Suprapubic skin (tissue), 4 donors: ENCODE measurements at regions not wholly inside any gene's neighbourhood (a gene's known extent, or its start where the extent isn't known, plus 50 kb on each side); places are given as distances from the start of the nearest gene placed in this dataset.
"Not testable (repeated sequence)": the region's sequence is repeated elsewhere in the genome, so short reads cannot be mapped to it uniquely, and the experiment has no call there.

Experiments used
- CTCF ChIP-seq, 2 donors: fragments of 200-600 bp in 1 of 2; fragments of 450-650 bp in 1 of 2; sonication (generic) in 1 of 2; IDR thresholded peaks; one replicate each; pipeline ENCODE4 v1.5.1; 2016 to 2019; ENCODE audit warnings: antibody characterized with exemption in 2 of 2, mild to moderate bottlenecking in 1 of 2, moderate library complexity in 1 of 2
- EP300 ChIP-seq: sonication (generic); formaldehyde crosslinking; IDR thresholded peaks from one replicate; pipeline ENCODE4 v1.6.1; 2017; ENCODE audit warnings: antibody characterized with exemption
- POLR2A ChIP-seq, 2 donors: fragments of 450-650 bp; IDR thresholded peaks; one replicate each; pipeline ENCODE4 v1.6.1; 2017; ENCODE audit warnings: antibody characterized with exemption in 2 of 2, mild to moderate bottlenecking in 2 of 2, moderate library complexity in 2 of 2
- POLR2AphosphoS5 ChIP-seq, 3 donors: sonication (generic); formaldehyde crosslinking; IDR thresholded peaks; one replicate each; pipeline ENCODE4 v1.6.1; 2017; ENCODE audit warnings: antibody characterized with exemption in 3 of 3

GRCh38 chr12:62202861-62203260, 57.3 kb upstream of the USP15 start:
- TF ChIP-seq CTCF (IDR thresholded peaks at IDR 0.05); POLR2AphosphoS5 (IDR thresholded peaks at IDR 0.05); POLR2A (IDR thresholded peaks at IDR 0.05); EP300: not testable (repeated sequence)
